Sigmoid colon (tissue), 6 donors: ENCODE measurements at regions not wholly inside any gene's neighbourhood (a gene's known extent, or its start where the extent isn't known, plus 50 kb on each side); places are given as distances from the start of the nearest gene placed in this dataset.

Experiments
- DNase-seq: peaks from one replicate; pipeline ENCODE4 v3.0.0-alpha.2; 2019
- H3K27ac ChIP-seq, 4 donors: fragments of 200-600 bp; sonication (generic); one replicate each; pipeline ENCODE4 v1.5.1; 2016 to 2019; ENCODE audit warnings: mild to moderate bottlenecking in 1 of 4
- H3K27me3 ChIP-seq, 3 donors: fragments of 200-600 bp; sonication (generic); one replicate each; pipeline ENCODE4 v1.5.1; 2019; ENCODE audit warnings: mild to moderate bottlenecking in 1 of 3
- H3K36me3 ChIP-seq, 4 donors: fragments of 200-600 bp; sonication (generic); one replicate each; pipeline ENCODE4 v1.5.1; 2016 to 2019
- H3K4me1 ChIP-seq, 4 donors: fragments of 200-600 bp; sonication (generic); one replicate each; pipeline ENCODE4 v1.5.1; 2017 to 2019
- H3K4me3 ChIP-seq, 4 donors: fragments of 200-600 bp; sonication (generic); one replicate each; pipeline ENCODE4 v1.5.1; 2017 to 2019; ENCODE audit warnings: mild to moderate bottlenecking in 2 of 4, moderate library complexity in 1 of 4
- H3K9me3 ChIP-seq, 4 donors: fragments of 200-600 bp in 3 of 4; sonication (generic) in 3 of 4; one replicate each; pipeline versions ENCODE4 v1.5.1 to v1.6.1; 2013 to 2019
- EP300 ChIP-seq, 4 donors: sonication (generic); formaldehyde crosslinking; IDR thresholded peaks; one replicate each; pipeline ENCODE4 v1.6.1; 2017; ENCODE audit warnings: antibody characterized with exemption in 4 of 4
- POLR2A ChIP-seq, 2 donors: fragments of 450-650 bp; IDR thresholded peaks; one replicate each; pipeline ENCODE4 v1.6.1; 2016; ENCODE audit warnings: antibody characterized with exemption in 2 of 2, mild to moderate bottlenecking in 2 of 2, moderate library complexity in 2 of 2
- POLR2AphosphoS5 ChIP-seq, 4 donors: sonication (generic); formaldehyde crosslinking; IDR thresholded peaks; one replicate each; pipeline ENCODE4 v1.6.1; 2017; ENCODE audit warnings: antibody characterized with exemption in 4 of 4
- WGBS, 2 donors: extraction: QIAGEN DNeasy Blood & Tissue Kit; methylation state at CpG; one replicate each; pipeline ENCODE4 v1.1.7; 2013; 5-methylcytosine and 5-hydroxymethylcytosine counted together
- intact Hi-C: fragments of 100-400 bp; cut with DNase I; formaldehyde crosslinking; loops from one replicate; pipeline ENCODE4 v1.15.1; 2023
- TF ChIP-seq, protein P1 (sequence below), 4 experiments: fragments of 450-650 bp in 3 of 4; fragments of 200-600 bp in 1 of 4; IDR thresholded peaks; one replicate each; pipeline ENCODE4 v1.5.1; 2016 to 2019; ENCODE audit warnings: antibody characterized with exemption in 4 of 4, mild to moderate bottlenecking in 3 of 4, moderate library complexity in 2 of 4
- donor health status: healthy with polysubstance abuse.
- donor health status: healthy.

DNA sequence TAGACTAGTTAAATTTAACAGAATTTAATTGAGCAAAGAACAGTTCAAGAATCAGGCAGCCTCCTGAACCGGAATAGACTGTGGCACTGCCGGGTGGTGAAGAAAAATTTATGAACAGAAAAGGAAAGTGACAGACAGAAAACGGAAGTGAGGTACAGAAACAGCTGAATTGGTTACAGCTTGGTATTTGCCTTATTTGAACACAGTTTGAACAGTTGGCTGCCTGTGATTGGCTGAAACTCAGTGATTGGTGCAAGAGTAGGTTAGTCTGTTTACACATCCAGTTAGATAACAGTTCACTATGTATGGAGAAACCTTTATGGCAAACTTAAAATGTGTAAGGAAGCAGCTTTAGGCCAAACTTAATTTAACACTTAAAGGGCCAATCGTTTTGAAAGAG, 116.0 kb upstream of the CITED2 start:
- Histone ChIP-seq H3K9me3 (no peaks in the 10 kb centered on the region), H3K4me1 (peaks cover 0 to 10% (median 8%) of the 10 kb centered on the region in 4 donors), H3K4me3 (no peak overlapping the region), H3K27me3 (no peaks in the 10 kb centered on the region), H3K36me3 (no peaks in the 10 kb centered on the region), H3K27ac (no peak overlapping the region)
- intact Hi-C loops = no loop called here
- 31 to 50% methylated on average over 4 of the region's 4 CpGs for WGBS, 2 donors
- no peak for DNase-seq
- TF ChIP-seq, protein P1, sequence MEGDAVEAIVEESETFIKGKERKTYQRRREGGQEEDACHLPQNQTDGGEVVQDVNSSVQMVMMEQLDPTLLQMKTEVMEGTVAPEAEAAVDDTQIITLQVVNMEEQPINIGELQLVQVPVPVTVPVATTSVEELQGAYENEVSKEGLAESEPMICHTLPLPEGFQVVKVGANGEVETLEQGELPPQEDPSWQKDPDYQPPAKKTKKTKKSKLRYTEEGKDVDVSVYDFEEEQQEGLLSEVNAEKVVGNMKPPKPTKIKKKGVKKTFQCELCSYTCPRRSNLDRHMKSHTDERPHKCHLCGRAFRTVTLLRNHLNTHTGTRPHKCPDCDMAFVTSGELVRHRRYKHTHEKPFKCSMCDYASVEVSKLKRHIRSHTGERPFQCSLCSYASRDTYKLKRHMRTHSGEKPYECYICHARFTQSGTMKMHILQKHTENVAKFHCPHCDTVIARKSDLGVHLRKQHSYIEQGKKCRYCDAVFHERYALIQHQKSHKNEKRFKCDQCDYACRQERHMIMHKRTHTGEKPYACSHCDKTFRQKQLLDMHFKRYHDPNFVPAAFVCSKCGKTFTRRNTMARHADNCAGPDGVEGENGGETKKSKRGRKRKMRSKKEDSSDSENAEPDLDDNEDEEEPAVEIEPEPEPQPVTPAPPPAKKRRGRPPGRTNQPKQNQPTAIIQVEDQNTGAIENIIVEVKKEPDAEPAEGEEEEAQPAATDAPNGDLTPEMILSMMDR (IDR thresholded peaks at IDR 0.05) = no peak
- TF ChIP-seq EP300 (IDR thresholded peaks at IDR 0.05) (no peak), POLR2AphosphoS5 (IDR thresholded peaks at IDR 0.05) (no peak), POLR2A (IDR thresholded peaks at IDR 0.05) (no peak)

DNA sequence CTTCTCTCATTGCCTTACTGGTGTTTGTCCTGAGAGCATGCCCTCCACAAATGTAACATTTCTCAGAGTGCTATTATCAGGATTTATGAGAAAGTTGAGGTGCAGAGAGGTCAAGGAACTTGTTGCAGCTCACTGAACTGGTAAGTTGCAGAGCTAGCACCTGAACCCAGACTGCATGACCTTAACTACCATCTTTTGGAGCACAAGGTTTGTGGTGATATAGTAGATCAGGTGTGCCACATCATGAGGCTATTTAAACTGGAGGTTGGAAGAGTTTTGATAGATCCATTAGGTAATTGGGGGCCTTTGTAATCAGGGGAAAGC, 112.0 kb upstream of the CITED2 start:
- intact Hi-C loops = no loop called here
- no peak for TF ChIP-seq POLR2AphosphoS5 (IDR thresholded peaks at IDR 0.05)
- no peak for TF ChIP-seq EP300 (IDR thresholded peaks at IDR 0.05)
- no peak for TF ChIP-seq POLR2A (IDR thresholded peaks at IDR 0.05)
- TF ChIP-seq, protein P1 (IDR thresholded peaks at IDR 0.05) = no peak
- Histone ChIP-seq H3K36me3 (no peaks in the 10 kb centered on the region), H3K4me3 (no peak overlapping the region), H3K27me3 (no peaks in the 10 kb centered on the region), H3K27ac (no peak overlapping the region), H3K4me1 (peaks cover 0 to 12% (median 11%) of the 10 kb centered on the region in 4 donors), H3K9me3 (no peaks in the 10 kb centered on the region)
- no peak for DNase-seq

DNA sequence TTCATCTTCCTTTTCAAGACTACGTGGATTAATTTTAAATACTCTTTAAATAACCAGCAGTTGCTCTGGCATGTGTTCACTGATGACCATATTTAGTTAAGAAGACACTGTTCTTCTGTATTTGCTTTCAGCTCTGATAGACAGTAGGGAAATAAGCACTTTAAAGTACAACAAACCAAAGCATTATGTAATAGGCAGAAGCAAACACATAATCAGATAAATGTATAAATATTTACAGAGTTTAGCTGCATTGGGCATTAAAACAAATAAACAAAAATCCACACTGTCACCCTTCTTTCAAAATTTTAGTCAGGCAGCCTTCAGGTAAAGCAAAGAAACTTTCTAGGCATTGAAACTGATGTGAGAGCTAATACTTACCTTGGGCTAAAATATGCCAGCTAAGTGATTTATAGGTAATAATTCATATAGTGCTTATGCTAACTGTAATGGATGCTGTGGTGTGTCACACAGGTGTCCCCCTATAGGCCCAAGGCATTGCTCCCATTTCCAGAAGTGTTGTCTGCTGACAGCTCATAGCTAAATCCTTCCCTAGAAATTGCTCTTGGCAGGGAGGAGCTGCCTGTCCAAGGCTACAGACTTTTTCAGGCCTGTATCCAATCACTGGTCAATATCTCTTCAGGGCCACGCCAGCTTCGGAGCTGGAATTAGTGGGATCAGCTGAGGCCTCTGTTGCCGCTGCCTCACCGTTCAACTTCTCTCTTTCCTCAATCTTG, 111.5 kb upstream of the CITED2 start:
- DNase-seq = no peak
- intact Hi-C loops = no loop called here
- Histone ChIP-seq H3K27ac (peak overlapping the region in 1 of 4 donors; percentile 25), H3K27me3 (no peaks in the 10 kb centered on the region), H3K36me3 (no peaks in the 10 kb centered on the region), H3K9me3 (no peaks in the 10 kb centered on the region), H3K4me3 (no peak overlapping the region), H3K4me1 (peaks cover 0 to 12% (median 11%) of the 10 kb centered on the region in 4 donors)
- TF ChIP-seq EP300 (IDR thresholded peaks at IDR 0.05) (no peak), POLR2A (IDR thresholded peaks at IDR 0.05) (no peak), POLR2AphosphoS5 (IDR thresholded peaks at IDR 0.05) (no peak)
- TF ChIP-seq, protein P1 (IDR thresholded peaks at IDR 0.05) = no peak
- 83 to 87% methylated on average over 5 of the region's 5 CpGs for WGBS, 2 donors

DNA sequence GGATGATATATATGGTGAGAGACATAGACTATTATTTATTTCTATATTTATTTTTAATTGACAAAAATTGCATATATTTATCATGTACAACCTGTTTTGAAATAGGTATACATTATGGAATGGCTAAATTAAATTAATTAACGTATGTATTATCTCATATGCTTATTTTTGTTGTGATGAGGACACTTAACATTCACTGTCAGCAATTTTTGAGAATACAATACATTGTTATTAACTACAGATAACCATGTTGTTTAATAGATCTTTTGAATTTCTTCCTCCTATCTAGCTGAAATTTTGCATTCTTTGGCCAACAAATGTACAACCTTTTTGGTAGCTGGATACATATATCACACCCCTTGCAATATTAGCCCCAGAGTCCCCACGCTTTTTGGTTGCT, 110.7 kb upstream of the CITED2 start:
- intact Hi-C loops = no loop called here
- no peak for TF ChIP-seq POLR2AphosphoS5 (IDR thresholded peaks at IDR 0.05)
- Histone ChIP-seq H3K36me3 (no peaks in the 10 kb centered on the region), H3K4me3 (no peak overlapping the region), H3K4me1 (peaks cover 0 to 12% (median 11%) of the 10 kb centered on the region in 4 donors), H3K27me3 (no peaks in the 10 kb centered on the region), H3K27ac (peak overlapping the region in 1 of 4 donors; percentile 25), H3K9me3 (no peaks in the 10 kb centered on the region)
- 70 to 76% methylated on average over 2 of the region's 2 CpGs for WGBS, 2 donors
- no peak for DNase-seq

DNA sequence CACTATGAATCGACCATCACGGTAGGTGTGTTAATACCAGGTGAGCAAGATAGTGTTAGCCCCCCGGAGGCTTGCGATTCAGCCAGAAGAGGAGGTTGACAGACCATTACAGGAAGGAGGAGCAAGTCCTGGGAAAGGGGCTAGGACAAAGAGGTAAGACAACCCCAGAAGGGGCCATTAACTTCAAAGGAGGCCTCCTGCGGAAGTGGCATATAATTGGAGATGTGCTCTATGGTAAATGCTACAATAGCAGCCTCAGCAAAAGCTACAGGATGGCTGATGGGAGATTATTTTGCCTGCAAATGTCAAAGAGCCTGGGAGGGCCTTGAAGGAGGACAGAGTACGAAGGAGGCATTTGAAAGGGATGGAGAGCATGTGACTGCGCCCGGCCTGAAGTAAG, 108.6 kb upstream of the CITED2 start:
- Histone ChIP-seq H3K27me3 (no peaks in the 10 kb centered on the region), H3K4me1 (peaks cover 0 to 12% (median 11%) of the 10 kb centered on the region in 4 donors), H3K9me3 (no peaks in the 10 kb centered on the region), H3K4me3 (no peak overlapping the region), H3K27ac (no peak overlapping the region), H3K36me3 (no peaks in the 10 kb centered on the region)
- TF ChIP-seq POLR2A (IDR thresholded peaks at IDR 0.05) = no peak
- TF ChIP-seq, protein P1 (IDR thresholded peaks at IDR 0.05) = no peak
- no peak for TF ChIP-seq EP300 (IDR thresholded peaks at IDR 0.05)
- no peak for TF ChIP-seq POLR2AphosphoS5 (IDR thresholded peaks at IDR 0.05)
- intact Hi-C loops = no loop called here
- DNase-seq = no peak
- 96 to 98% methylated on average over 8 of the region's 8 CpGs for WGBS, 2 donors
